ENCODE measurements at regions not wholly inside any gene's neighbourhood (a gene's known extent, or its start where the extent isn't known, plus 50 kb on each side); places are given as distances from the start of the nearest gene placed in this dataset.

DNA sequence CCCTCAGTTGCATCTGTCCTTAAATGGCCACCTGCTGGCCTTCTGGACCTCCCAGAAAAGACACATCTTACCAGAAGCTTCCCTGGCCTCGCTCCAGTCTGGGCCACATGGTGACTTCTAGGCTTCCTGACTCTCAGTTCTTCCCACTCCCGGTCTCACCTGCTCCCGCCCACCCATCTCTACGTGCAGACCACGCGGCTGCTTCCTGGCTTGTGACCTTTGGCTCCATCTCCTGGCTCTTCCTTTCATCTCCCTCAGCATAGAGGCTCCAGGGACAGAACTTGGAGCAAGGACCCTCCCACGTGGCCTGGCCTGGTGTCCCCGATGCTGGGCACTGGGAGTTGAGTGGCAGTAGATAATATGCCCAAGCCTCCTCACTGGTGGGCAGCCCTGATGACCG, 124.9 kb upstream of the IRF2BP2 start:
- TF ChIP-seq, protein P1, sequence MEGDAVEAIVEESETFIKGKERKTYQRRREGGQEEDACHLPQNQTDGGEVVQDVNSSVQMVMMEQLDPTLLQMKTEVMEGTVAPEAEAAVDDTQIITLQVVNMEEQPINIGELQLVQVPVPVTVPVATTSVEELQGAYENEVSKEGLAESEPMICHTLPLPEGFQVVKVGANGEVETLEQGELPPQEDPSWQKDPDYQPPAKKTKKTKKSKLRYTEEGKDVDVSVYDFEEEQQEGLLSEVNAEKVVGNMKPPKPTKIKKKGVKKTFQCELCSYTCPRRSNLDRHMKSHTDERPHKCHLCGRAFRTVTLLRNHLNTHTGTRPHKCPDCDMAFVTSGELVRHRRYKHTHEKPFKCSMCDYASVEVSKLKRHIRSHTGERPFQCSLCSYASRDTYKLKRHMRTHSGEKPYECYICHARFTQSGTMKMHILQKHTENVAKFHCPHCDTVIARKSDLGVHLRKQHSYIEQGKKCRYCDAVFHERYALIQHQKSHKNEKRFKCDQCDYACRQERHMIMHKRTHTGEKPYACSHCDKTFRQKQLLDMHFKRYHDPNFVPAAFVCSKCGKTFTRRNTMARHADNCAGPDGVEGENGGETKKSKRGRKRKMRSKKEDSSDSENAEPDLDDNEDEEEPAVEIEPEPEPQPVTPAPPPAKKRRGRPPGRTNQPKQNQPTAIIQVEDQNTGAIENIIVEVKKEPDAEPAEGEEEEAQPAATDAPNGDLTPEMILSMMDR (IDR thresholded peaks at IDR 0.05; ENCODE audit: poor library complexity, severe bottlenecking): no peak
- TF ChIP-seq POLR2AphosphoS5 (IDR thresholded peaks at IDR 0.05) (no peak), SMC3 (conservative IDR thresholded peaks at IDR 0.05; ENCODE audit: poor library complexity) (no peak)

All from neural cell (in vitro differentiated cells).